GM12892 (cell line): ENCODE measurements at regions not wholly inside any gene's neighbourhood (a gene's known extent, or its start where the extent isn't known, plus 50 kb on each side); places are given as distances from the start of the nearest gene placed in this dataset.

ENCODE experiments used
- POLR2A ChIP-seq: IDR thresholded peaks from 2 replicates; pipeline ENCODE4 v1.6.1; 2011; ENCODE audit warnings: low read depth, low read length, control low read depth
- POLR2AphosphoS5 ChIP-seq: IDR thresholded peaks from 2 replicates; pipeline ENCODE4 v1.6.1; 2011; ENCODE audit warnings: low read depth, low read length, control low read depth
- TAF1 ChIP-seq: IDR thresholded peaks from 2 replicates; pipeline ENCODE4 v1.6.1; 2011; ENCODE audit warnings: low read depth, mild to moderate bottlenecking, control low read depth, low read length, borderline replicate concordance

GRCh38 chr4:79625361-79625760 is 217.3 kb upstream of the GK2 start:
- TF ChIP-seq POLR2A = no peak
- TF ChIP-seq POLR2AphosphoS5 = no peak
- TF ChIP-seq TAF1 = no peak
